ENCODE measurements at regions not wholly inside any gene's neighbourhood (a gene's known extent, or its start where the extent isn't known, plus 50 kb on each side); places are given as distances from the start of the nearest gene placed in this dataset.

DNA sequence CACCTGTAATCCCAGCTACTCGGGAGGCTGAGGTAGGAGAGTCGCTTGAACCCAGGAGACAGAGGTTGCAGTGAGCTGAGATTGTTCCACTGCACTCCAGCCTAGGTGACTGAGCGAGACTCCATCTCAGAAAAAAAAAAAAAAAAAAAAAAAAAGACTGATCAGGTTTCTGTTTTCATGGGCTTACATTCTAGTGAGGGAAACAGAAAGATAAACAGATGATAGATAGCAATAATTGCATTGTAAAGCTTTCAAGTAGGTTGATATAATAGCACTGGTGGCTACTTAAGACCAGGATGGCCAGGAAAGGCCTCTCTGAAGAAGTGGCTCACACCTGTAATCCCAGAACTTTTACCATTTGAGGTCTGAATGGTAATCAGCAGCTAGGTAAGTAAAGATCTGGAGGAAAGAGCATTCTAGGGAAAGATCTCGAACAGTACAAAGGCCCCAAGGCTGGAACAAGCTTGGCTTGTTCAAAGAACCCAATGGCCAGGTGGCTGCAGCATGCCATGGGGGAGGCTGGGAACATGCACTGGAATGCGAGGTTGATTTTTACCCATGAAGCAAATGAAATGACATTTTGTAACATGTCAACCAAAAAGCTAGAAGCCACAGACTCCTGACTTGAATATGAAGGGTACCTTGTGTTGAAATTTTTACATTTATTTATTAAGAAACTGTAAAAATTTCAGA is 108.3 kb upstream of the DHX40 start:
- TF ChIP-seq EZH2 (IDR thresholded peaks at IDR 0.05; ENCODE audit: borderline replicate concordance, low read length), result no peak
- TF ChIP-seq, protein P1, sequence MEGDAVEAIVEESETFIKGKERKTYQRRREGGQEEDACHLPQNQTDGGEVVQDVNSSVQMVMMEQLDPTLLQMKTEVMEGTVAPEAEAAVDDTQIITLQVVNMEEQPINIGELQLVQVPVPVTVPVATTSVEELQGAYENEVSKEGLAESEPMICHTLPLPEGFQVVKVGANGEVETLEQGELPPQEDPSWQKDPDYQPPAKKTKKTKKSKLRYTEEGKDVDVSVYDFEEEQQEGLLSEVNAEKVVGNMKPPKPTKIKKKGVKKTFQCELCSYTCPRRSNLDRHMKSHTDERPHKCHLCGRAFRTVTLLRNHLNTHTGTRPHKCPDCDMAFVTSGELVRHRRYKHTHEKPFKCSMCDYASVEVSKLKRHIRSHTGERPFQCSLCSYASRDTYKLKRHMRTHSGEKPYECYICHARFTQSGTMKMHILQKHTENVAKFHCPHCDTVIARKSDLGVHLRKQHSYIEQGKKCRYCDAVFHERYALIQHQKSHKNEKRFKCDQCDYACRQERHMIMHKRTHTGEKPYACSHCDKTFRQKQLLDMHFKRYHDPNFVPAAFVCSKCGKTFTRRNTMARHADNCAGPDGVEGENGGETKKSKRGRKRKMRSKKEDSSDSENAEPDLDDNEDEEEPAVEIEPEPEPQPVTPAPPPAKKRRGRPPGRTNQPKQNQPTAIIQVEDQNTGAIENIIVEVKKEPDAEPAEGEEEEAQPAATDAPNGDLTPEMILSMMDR (IDR thresholded peaks at IDR 0.05; ENCODE audit: low read length), result no peak

Measured in OCI-LY1 (cell line).